Testis (tissue), 2 donors: ENCODE measurements at regions not wholly inside any gene's neighbourhood (a gene's known extent, or its start where the extent isn't known, plus 50 kb on each side); places are given as distances from the start of the nearest gene placed in this dataset.

Experiments
- POLR2A ChIP-seq: fragments of 450-650 bp; IDR thresholded peaks from one replicate; pipeline ENCODE4 v1.6.1; 2017; ENCODE audit warnings: antibody characterized with exemption, mild to moderate bottlenecking, moderate library complexity
- TF ChIP-seq, protein P1 (sequence below), 3 experiments: fragments of 450-650 bp in 2 of 3; fragments of 200-600 bp in 1 of 3; sonication (generic) in 1 of 3; IDR thresholded peaks; one replicate each; pipeline ENCODE4 v1.5.1; 2016 to 2019; ENCODE audit warnings: antibody characterized with exemption in 3 of 3, mild to moderate bottlenecking in 2 of 3, moderate library complexity in 1 of 3

DNA sequence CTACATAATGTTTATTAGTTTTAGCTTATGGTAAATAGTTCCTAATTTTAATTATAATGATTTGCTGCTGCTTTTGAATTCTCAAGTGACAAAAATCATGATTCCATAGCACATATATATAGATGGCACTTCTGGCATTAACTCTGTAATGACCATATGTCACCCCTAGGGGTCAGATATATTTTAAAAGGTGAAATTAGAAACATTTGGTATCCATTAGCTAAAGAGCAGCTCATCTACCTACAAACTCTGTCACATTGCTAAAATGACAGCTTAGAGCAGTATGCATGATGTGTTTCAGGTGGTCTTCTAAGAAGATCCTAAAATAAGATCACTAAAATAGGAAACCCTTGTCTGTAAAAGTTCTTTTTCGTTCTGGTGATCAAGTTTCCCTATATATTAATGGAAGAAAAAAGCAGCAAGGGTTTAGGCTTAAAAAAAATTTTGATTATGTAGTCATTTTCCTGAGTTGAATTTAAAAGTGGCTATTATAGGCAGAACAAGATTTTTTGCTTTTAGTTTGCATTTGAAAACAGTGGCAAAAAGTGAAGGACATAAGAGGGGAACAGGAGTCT is 157.7 kb upstream of the POU5F2 start:
- TF ChIP-seq, protein P1, sequence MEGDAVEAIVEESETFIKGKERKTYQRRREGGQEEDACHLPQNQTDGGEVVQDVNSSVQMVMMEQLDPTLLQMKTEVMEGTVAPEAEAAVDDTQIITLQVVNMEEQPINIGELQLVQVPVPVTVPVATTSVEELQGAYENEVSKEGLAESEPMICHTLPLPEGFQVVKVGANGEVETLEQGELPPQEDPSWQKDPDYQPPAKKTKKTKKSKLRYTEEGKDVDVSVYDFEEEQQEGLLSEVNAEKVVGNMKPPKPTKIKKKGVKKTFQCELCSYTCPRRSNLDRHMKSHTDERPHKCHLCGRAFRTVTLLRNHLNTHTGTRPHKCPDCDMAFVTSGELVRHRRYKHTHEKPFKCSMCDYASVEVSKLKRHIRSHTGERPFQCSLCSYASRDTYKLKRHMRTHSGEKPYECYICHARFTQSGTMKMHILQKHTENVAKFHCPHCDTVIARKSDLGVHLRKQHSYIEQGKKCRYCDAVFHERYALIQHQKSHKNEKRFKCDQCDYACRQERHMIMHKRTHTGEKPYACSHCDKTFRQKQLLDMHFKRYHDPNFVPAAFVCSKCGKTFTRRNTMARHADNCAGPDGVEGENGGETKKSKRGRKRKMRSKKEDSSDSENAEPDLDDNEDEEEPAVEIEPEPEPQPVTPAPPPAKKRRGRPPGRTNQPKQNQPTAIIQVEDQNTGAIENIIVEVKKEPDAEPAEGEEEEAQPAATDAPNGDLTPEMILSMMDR (IDR thresholded peaks at IDR 0.05), result peak in 2 of 3 experiments; percentile 34 to 61
- TF ChIP-seq POLR2A, result no peak
